Sigmoid colon (tissue), 6 donors: ENCODE measurements at regions not wholly inside any gene's neighbourhood (a gene's known extent, or its start where the extent isn't known, plus 50 kb on each side); places are given as distances from the start of the nearest gene placed in this dataset.

ENCODE experiments used
- DNase-seq: peaks from one replicate; pipeline ENCODE4 v3.0.0-alpha.2; 2019
- H3K27ac ChIP-seq, 4 donors: fragments of 200-600 bp; sonication (generic); one replicate each; pipeline ENCODE4 v1.5.1; 2016 to 2019; ENCODE audit warnings: mild to moderate bottlenecking in 1 of 4
- H3K27me3 ChIP-seq, 3 donors: fragments of 200-600 bp; sonication (generic); one replicate each; pipeline ENCODE4 v1.5.1; 2019; ENCODE audit warnings: mild to moderate bottlenecking in 1 of 3
- H3K36me3 ChIP-seq, 4 donors: fragments of 200-600 bp; sonication (generic); one replicate each; pipeline ENCODE4 v1.5.1; 2016 to 2019
- H3K4me1 ChIP-seq, 4 donors: fragments of 200-600 bp; sonication (generic); one replicate each; pipeline ENCODE4 v1.5.1; 2017 to 2019
- H3K4me3 ChIP-seq, 4 donors: fragments of 200-600 bp; sonication (generic); one replicate each; pipeline ENCODE4 v1.5.1; 2017 to 2019; ENCODE audit warnings: mild to moderate bottlenecking in 2 of 4, moderate library complexity in 1 of 4
- H3K9me3 ChIP-seq, 4 donors: fragments of 200-600 bp in 3 of 4; sonication (generic) in 3 of 4; one replicate each; pipeline versions ENCODE4 v1.5.1 to v1.6.1; 2013 to 2019
- CTCF ChIP-seq, 4 experiments: fragments of 450-650 bp in 3 of 4; fragments of 200-600 bp in 1 of 4; IDR thresholded peaks; one replicate each; pipeline ENCODE4 v1.5.1; 2016 to 2019; ENCODE audit warnings: antibody characterized with exemption in 4 of 4, mild to moderate bottlenecking in 3 of 4, moderate library complexity in 2 of 4
- EP300 ChIP-seq, 4 donors: sonication (generic); formaldehyde crosslinking; IDR thresholded peaks; one replicate each; pipeline ENCODE4 v1.6.1; 2017; ENCODE audit warnings: antibody characterized with exemption in 4 of 4
- POLR2A ChIP-seq, 2 donors: fragments of 450-650 bp; IDR thresholded peaks; one replicate each; pipeline ENCODE4 v1.6.1; 2016; ENCODE audit warnings: antibody characterized with exemption in 2 of 2, mild to moderate bottlenecking in 2 of 2, moderate library complexity in 2 of 2
- POLR2AphosphoS5 ChIP-seq, 4 donors: sonication (generic); formaldehyde crosslinking; IDR thresholded peaks; one replicate each; pipeline ENCODE4 v1.6.1; 2017; ENCODE audit warnings: antibody characterized with exemption in 4 of 4
- WGBS, 2 donors: extraction: QIAGEN DNeasy Blood & Tissue Kit; methylation state at CpG; one replicate each; pipeline ENCODE4 v1.1.7; 2013; 5-methylcytosine and 5-hydroxymethylcytosine counted together
- intact Hi-C: fragments of 100-400 bp; cut with DNase I; formaldehyde crosslinking; loops from one replicate; pipeline ENCODE4 v1.15.1; 2023
- donor health status: healthy with polysubstance abuse.
- donor health status: healthy.

GRCh38 chr5:101860563-101860962 lies 435.5 kb downstream of the SLCO4C1 start:
- no peaks in the 10 kb centered on the region for H3K9me3 ChIP-seq
- no peak for DNase-seq
- intact Hi-C loops, result no loop called here
- no peak overlapping the region for H3K4me3 ChIP-seq
- H3K36me3 ChIP-seq, result no peaks in the 10 kb centered on the region
- H3K27me3 ChIP-seq, result no peaks in the 10 kb centered on the region
- no peak overlapping the region for H3K27ac ChIP-seq
- 74 to 87% methylated on average over 6 of the region's 6 CpGs for WGBS, 2 donors
- H3K4me1 ChIP-seq, result no peaks in the 10 kb centered on the region
- TF ChIP-seq POLR2AphosphoS5 (IDR thresholded peaks at IDR 0.05), result no peak
- TF ChIP-seq POLR2A (IDR thresholded peaks at IDR 0.05), result no peak
- no peak for TF ChIP-seq EP300 (IDR thresholded peaks at IDR 0.05)
- TF ChIP-seq CTCF (IDR thresholded peaks at IDR 0.05), result no peak

- Histone ChIP-seq H3K36me3 (no peaks in the 10 kb centered on the region), H3K27ac (no peak overlapping the region), H3K27me3 (no peaks in the 10 kb centered on the region), H3K4me3 (no peak overlapping the region), H3K4me1 (no peaks in the 10 kb centered on the region), H3K9me3 (no peaks in the 10 kb centered on the region)
- TF ChIP-seq CTCF (IDR thresholded peaks at IDR 0.05), result no peak
- no peak for TF ChIP-seq POLR2A (IDR thresholded peaks at IDR 0.05)
- no peak for TF ChIP-seq POLR2AphosphoS5 (IDR thresholded peaks at IDR 0.05)
- TF ChIP-seq EP300 (IDR thresholded peaks at IDR 0.05), result no peak
- DNase-seq, result no peak
- intact Hi-C loops, result no loop called here
- 88 to 94% methylated on average over 10 of the region's 10 CpGs for WGBS, 2 donors
Observed at GRCh38 chr5:101860145-101860544, 435.9 kb downstream of the SLCO4C1 start.

GRCh38 chr5:101846496-101846895 lies 449.6 kb downstream of the SLCO4C1 start:
- Histone ChIP-seq H3K4me3 (no peak overlapping the region), H3K4me1 (no peaks in the 10 kb centered on the region), H3K9me3 (peaks cover 0 to 3% (median 0%) of the 10 kb centered on the region in 4 donors), H3K36me3 (no peaks in the 10 kb centered on the region), H3K27ac (no peak overlapping the region), H3K27me3 (no peaks in the 10 kb centered on the region)
- DNase-seq, result no peak
- intact Hi-C loops, result no loop called here
- TF ChIP-seq POLR2A (IDR thresholded peaks at IDR 0.05) (no peak), EP300 (IDR thresholded peaks at IDR 0.05) (no peak), CTCF (IDR thresholded peaks at IDR 0.05) (no peak), POLR2AphosphoS5 (IDR thresholded peaks at IDR 0.05) (no peak)

- peaks cover 0 to 3% (median 0%) of the 10 kb centered on the region in 4 donors for H3K9me3 ChIP-seq
- H3K27ac ChIP-seq, result no peak overlapping the region
- DNase-seq, result no peak
- H3K36me3 ChIP-seq, result no peaks in the 10 kb centered on the region
- TF ChIP-seq POLR2AphosphoS5 (IDR thresholded peaks at IDR 0.05), result no peak
- TF ChIP-seq POLR2A (IDR thresholded peaks at IDR 0.05), result no peak
- no peak for TF ChIP-seq CTCF (IDR thresholded peaks at IDR 0.05)
- TF ChIP-seq EP300 (IDR thresholded peaks at IDR 0.05), result no peak
- H3K27me3 ChIP-seq, result no peaks in the 10 kb centered on the region
- no peak overlapping the region for H3K4me3 ChIP-seq
- WGBS, 2 donors, result 62 to 67% methylated on average over 1 of the region's 1 CpG
- peaks cover 0 to 6% (median 0%) of the 10 kb centered on the region in 4 donors for H3K4me1 ChIP-seq
- intact Hi-C loops, result no loop called here
Observed at GRCh38 chr5:101843055-101843454, 453.0 kb downstream of the SLCO4C1 start.

GRCh38 chr5:101838435-101838834 lies 457.6 kb downstream of the SLCO4C1 start:
- intact Hi-C loops, result no loop called here
- Histone ChIP-seq H3K27me3 (no peaks in the 10 kb centered on the region), H3K4me3 (no peak overlapping the region), H3K4me1 (peaks cover 0 to 6% (median 0%) of the 10 kb centered on the region in 4 donors), H3K9me3 (peaks cover 0 to 3% (median 0%) of the 10 kb centered on the region in 4 donors), H3K36me3 (no peaks in the 10 kb centered on the region), H3K27ac (no peak overlapping the region)
- 54 to 62% methylated on average over 5 of the region's 5 CpGs for WGBS, 2 donors
- no peak for DNase-seq
- TF ChIP-seq CTCF (IDR thresholded peaks at IDR 0.05) (no peak), POLR2AphosphoS5 (IDR thresholded peaks at IDR 0.05) (no peak), EP300 (IDR thresholded peaks at IDR 0.05) (no peak), POLR2A (IDR thresholded peaks at IDR 0.05) (no peak)
